ENCODE measurements at regions not wholly inside any gene's neighbourhood (a gene's known extent, or its start where the extent isn't known, plus 50 kb on each side); places are given as distances from the start of the nearest gene placed in this dataset.

DNA sequence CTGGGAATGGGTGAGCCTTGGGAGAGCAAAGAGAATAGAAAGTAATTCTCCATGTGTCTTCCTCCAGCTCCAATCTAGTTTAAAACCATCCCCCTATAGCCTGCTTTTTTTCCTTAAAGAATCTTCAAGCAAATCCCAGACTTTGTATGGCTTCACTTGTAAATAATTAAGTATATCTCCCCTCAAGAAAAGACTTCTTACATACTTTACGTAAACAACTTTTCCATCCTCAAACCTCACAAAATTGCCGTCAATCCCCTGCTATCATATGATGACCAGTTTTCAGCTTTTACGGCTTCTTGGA, 88.5 kb upstream of the PHACTR3 start:
- Mint-ChIP-seq H3K27ac (no peak overlapping the region), H3K9me3 (no peaks in the 10 kb centered on the region), H3K36me3 (no peaks in the 10 kb centered on the region), H3K4me3 (no peak overlapping the region), H3K4me1 (no peaks in the 10 kb centered on the region)
- no peak for DNase-seq (ENCODE audit: low spot score in 2 of 2)
- ATAC-seq, result no peak

DNA sequence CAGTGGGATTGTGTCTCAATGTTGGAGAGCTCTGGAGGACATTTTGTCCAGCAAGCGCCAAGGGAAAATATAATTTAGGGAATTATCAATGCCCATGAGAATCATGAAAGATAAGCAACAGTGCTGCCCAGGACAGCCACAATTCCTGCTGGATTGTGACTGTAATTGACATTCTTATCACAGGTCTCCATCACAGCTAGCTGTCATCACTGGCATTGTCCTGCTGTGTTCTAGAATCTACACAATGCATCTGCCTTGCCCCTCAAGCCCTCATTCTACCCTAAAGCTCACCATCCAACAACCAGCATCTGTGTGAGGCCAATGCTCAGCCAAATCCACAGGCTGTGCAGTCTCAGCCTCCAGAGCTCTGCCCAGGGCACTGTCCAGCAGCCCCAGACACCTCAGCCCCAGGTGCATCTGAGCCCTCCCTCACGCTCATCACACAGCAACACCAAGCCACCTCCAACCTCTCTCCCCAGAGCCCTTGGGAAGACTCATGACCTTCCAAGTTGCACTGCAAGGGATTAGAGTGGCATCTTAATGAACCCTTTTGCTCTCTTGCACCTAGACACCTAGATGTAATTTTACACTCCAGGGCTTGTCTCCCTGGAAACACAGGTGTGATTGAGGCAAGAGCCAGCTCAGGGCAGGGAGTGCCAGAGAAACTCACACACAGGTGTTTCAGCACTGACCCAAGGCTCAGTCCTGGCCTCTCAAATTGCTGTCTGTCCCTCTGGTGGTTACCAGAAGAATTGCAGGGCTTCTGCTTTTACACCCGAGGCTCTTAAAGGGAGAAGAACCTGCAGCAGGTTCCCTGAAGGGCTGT, 85.2 kb upstream of the PHACTR3 start:
- Mint-ChIP-seq H3K27ac (no peak overlapping the region), H3K36me3 (no peaks in the 10 kb centered on the region), H3K9me3 (no peaks in the 10 kb centered on the region), H3K4me3 (no peak overlapping the region), H3K4me1 (no peaks in the 10 kb centered on the region)
- ATAC-seq (peak; percentile 67), DNase-seq (ENCODE audit: low spot score in 2 of 2) (peak in 1 of 2 donors; percentile 7)

DNA sequence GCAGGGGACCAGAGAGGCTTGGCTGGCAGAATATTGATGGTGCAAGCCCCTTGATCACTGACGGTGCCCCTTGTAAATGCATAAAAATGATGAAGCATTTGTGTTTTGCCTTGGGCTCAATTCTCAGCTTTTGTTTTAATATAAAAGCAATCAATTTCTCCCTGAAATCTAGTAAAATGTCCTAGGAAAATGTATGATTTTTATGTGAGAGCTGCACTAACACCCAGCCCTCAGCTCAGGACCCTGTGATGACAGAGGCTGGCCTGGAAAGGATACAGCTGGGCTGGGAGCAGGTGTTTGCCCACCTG, 84.7 kb upstream of the PHACTR3 start:
- H3K4me1 Mint-ChIP-seq, result no peaks in the 10 kb centered on the region
- H3K36me3 Mint-ChIP-seq, result no peaks in the 10 kb centered on the region
- DNase-seq (ENCODE audit: low spot score in 2 of 2) (no peak), ATAC-seq (no peak)
- H3K27ac Mint-ChIP-seq, result no peak overlapping the region
- no peaks in the 10 kb centered on the region for H3K9me3 Mint-ChIP-seq
- H3K4me3 Mint-ChIP-seq, result no peak overlapping the region

DNA sequence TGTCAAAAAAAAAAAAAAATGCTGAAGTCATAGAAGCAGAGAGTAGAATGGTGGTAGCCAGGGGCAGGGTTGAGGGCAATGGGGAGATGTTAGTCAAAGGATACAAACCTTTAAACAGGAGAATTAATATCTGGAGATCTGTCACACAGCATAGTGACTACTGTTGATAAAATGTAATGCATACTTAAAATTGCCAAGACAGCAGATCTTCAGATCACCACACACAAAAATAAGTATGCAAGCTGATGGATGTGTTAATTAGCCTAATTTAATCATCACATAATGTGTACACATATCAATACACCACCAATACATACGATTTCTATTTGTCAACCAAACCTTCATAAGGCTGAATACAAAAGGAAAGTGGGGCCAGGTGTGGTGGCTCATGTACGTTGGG, 83.5 kb upstream of the PHACTR3 start:
- DNase-seq (ENCODE audit: low spot score in 2 of 2) (no peak), ATAC-seq (no peak)
- peaks cover 7% of the 10 kb centered on the region for H3K4me1 Mint-ChIP-seq
- H3K9me3 Mint-ChIP-seq, result no peaks in the 10 kb centered on the region
- no peak overlapping the region for H3K27ac Mint-ChIP-seq
- H3K36me3 Mint-ChIP-seq, result no peaks in the 10 kb centered on the region
- no peak overlapping the region for H3K4me3 Mint-ChIP-seq

DNA sequence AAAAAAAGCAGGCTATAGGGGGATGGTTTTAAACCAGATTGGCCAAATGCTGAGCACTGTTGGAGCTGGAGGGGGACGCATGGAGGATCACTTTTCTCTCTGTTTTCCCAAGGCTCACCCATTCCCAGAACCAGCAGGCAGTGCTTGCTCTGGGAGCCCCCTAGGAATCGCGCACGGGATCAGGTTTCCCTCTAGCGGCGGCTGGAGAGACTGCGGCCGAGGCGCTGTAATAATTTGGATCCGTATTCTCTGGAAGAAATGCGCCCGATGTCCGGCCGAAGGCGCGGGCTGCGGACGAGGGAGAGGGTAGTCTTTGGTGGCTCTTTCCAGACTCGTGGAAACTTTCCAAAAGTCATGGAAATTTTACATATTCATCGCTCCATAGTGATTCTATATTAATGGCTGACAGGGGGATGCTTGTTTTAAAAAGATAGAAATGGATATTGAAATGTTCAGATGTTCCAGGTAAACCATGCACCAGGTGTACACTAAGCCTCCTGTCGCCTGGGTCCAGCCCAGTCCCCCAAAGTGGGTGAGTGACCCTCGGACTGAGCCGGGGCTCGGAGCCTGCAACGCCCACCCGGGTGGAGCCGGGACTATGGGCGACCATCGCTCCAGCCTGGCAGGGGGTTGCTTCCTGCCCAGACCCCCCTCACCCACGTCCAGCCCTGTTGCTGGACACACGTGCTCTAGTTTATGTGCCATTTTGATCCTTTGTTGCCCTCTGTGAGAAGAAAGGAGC, 78.7 kb upstream of the PHACTR3 start:
- Mint-ChIP-seq H3K9me3 (no peaks in the 10 kb centered on the region), H3K36me3 (no peaks in the 10 kb centered on the region), H3K27ac (no peak overlapping the region), H3K4me1 (peaks cover 7% of the 10 kb centered on the region), H3K4me3 (no peak overlapping the region)
- DNase-seq (ENCODE audit: low spot score in 2 of 2), result peak in 1 of 2 donors; percentile 62
- ATAC-seq, result no peak

DNA sequence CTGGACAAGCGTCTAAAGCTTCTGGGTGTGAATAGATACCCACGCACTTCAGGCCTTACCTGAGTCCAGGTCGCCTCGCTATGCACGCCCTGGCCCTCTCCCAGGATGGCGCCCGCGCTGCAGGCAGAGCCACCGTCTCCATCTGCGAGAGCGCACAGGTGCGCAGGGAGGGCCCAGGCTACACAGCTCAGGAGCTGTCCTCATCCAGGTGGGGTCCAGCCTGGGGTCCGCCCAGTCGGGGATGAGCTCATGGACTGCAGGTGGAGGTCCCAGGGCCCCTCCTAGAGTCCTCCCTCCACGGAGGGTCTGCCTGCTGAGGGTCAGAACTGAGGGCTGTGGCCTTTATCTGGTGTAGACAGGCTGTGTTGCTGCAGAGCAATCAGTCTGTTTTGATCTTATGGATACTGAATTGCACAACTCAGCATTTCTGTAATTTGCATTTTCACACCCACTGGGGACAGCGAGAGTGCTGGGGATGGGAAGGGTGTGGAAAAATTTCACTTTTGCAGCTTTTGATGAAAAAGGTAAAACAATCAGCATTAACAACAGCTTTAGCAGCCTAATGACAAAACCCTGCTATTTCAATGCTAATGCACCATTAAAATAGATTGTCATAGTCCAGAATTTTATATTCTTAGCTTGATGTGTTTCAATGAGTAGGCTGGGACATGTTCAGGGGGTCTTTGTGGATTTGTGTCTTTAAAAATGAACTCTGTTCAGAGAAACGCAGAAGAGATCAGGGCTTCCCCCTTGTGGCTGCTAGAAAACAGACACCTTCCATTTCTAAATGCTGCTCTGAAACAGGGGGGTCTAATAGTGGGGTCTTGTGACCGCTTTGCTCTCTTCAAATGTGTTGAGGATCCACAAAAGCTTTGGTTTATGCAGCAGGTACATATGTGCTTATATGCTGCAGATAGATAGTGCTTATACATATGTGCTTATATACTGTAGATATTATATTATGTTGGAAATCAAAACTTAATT, 77.8 kb upstream of the PHACTR3 start:
- ATAC-seq (no peak), DNase-seq (ENCODE audit: low spot score in 2 of 2) (no peak)
- Mint-ChIP-seq H3K4me1 (peaks cover 7% of the 10 kb centered on the region), H3K27ac (no peak overlapping the region), H3K36me3 (no peaks in the 10 kb centered on the region), H3K4me3 (no peak overlapping the region), H3K9me3 (no peaks in the 10 kb centered on the region)

DNA sequence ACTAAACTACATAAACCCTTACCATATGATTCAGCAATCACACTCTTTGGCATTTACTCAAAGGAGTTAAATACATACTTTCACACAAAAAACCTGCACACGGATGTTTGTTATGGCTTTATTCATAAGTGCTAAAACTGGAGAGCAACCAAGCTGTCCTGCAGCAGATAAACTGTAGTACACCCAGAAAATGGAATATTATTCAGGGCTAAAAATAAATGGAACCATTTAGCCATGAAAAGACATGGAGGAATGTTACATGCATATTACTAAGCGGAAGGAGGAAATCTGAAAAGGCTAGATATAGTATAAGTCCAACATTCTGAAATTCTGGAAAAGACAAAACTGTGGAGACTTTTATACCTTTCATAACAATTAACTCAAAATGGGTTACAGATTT, 73.6 kb upstream of the PHACTR3 start:
- no peaks in the 10 kb centered on the region for H3K4me1 Mint-ChIP-seq
- no peaks in the 10 kb centered on the region for H3K36me3 Mint-ChIP-seq
- no peak for DNase-seq (ENCODE audit: low spot score in 2 of 2)
- no peaks in the 10 kb centered on the region for H3K9me3 Mint-ChIP-seq
- no peak overlapping the region for H3K27ac Mint-ChIP-seq
- H3K4me3 Mint-ChIP-seq, result no peak overlapping the region
- no peak for ATAC-seq

DNA sequence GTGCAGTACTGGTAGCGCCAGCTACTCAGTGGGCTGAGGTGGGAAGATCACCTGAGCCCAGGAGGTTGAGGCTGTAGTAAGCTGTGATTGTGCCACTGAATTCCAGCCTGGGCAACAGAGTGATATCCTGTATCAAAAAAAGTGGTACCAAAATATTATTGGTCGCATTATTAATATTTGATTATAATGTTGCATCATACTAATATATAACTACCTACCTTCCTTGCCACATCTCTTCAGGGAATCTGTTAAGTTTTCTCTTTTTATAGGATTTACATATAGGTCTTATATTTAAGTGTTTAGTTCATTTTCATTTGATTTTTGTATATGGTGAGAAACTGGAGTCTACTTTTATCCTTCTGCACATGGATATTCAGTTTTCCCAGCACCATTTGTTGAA, 66.3 kb upstream of the PHACTR3 start:
- no peaks in the 10 kb centered on the region for H3K4me1 Mint-ChIP-seq
- H3K27ac Mint-ChIP-seq, result no peak overlapping the region
- peaks cover 10% of the 10 kb centered on the region for H3K9me3 Mint-ChIP-seq
- no peak overlapping the region for H3K4me3 Mint-ChIP-seq
- DNase-seq (ENCODE audit: low spot score in 2 of 2) (no peak), ATAC-seq (no peak)
- H3K36me3 Mint-ChIP-seq, result no peaks in the 10 kb centered on the region

DNA sequence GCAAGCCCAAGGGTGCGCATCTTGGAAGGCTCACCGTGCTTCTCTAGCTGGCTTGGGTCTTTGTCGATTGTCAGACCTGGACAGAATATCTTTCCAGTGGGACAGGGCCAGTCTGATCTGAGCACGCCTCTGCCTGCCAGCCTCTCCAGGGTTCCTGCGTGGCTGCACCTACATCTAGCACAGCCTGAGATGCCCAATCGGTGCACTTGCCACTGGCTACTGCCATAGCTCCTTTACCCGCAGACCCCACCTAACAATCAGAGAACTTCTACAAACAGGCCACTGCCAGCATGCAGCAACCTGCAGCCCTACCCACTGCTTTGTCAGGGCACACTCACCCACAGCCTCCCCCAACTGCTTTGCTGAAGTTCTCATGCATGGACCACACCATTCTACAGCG, 56.7 kb upstream of the PHACTR3 start:
- Mint-ChIP-seq H3K9me3 (no peaks in the 10 kb centered on the region), H3K4me3 (no peak overlapping the region), H3K27ac (no peak overlapping the region), H3K4me1 (no peaks in the 10 kb centered on the region), H3K36me3 (no peaks in the 10 kb centered on the region)
- DNase-seq (ENCODE audit: low spot score in 2 of 2) (no peak), ATAC-seq (no peak)

All from stimulated activated effector memory CD8-positive, alpha-beta T cell treated with anti-CD3 and anti-CD28 coated beads, Interleukin-12 subunit alpha, Interleukin-12 subunit beta, amount 100 ng/mL, for 72 hours (primary cell).